ENCODE measurements at regions not wholly inside any gene's neighbourhood (a gene's known extent, or its start where the extent isn't known, plus 50 kb on each side); places are given as distances from the start of the nearest gene placed in this dataset.

DNA sequence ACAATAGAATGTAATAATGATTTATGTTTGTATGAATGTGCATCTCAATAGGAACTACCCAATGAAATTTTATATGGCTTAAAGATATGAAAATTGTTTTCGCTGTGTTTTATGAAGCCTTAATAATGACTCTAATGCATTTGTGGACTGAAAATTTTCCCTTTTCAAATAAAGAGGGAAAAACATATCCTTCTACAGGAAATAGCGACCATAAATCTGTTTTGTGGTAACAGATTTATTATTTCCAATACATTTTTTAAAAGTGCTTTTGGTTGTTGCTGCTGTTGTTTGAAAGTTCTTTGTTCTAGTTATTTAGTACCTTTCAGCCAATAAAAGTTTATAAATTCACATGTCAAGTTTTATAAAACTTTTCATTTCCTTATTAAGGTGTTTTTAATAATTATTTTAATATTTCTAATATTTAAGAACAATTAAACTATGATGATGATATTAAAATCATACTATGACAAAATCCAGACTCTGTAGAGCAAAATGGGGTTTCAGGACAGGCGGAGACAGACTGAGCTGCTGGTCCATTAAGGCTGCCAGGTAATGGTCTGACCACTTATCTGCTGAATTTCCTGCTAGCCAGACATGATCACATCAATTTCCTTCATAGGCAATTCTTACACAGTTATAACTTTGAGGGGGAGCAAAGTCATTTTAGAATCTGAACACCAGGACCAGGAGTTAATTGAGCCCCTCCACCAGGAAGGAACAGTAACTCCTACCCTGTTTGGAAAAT is 65.7 kb upstream of the NEUROD1 start:
- in situ Hi-C loops (cut with HindIII; ENCODE audit: low sequenced_read_pairs) = no loop called here
- no peak overlapping the region for H3K4me3 ChIP-seq (ENCODE audit: low read depth, low read length)
- DNase-seq (ENCODE audit: low read depth) = no peak
- TF ChIP-seq, protein P1, sequence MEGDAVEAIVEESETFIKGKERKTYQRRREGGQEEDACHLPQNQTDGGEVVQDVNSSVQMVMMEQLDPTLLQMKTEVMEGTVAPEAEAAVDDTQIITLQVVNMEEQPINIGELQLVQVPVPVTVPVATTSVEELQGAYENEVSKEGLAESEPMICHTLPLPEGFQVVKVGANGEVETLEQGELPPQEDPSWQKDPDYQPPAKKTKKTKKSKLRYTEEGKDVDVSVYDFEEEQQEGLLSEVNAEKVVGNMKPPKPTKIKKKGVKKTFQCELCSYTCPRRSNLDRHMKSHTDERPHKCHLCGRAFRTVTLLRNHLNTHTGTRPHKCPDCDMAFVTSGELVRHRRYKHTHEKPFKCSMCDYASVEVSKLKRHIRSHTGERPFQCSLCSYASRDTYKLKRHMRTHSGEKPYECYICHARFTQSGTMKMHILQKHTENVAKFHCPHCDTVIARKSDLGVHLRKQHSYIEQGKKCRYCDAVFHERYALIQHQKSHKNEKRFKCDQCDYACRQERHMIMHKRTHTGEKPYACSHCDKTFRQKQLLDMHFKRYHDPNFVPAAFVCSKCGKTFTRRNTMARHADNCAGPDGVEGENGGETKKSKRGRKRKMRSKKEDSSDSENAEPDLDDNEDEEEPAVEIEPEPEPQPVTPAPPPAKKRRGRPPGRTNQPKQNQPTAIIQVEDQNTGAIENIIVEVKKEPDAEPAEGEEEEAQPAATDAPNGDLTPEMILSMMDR (IDR thresholded peaks at IDR 0.05; ENCODE audit: low read depth, low read length, missing control alignments) = no peak

DNA sequence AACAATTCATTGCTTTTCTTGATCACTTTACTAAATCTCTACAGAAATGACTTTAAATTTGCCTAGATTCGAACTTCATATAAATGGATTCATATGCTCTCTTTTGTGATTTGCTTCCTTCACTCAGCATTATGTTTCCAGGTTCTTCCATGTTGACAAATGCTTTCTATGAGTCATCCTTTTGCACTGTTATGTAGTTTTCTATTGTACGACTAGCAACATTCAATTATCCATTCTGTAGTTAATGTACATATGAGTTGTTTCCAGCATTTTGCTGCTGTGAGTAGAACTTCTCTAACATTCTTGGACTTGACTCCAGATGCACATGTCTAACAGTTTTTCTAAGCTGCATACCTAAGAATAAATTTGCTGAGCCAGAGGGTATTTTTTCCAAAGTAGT is 66.5 kb upstream of the NEUROD1 start:
- in situ Hi-C loops (cut with HindIII; ENCODE audit: low sequenced_read_pairs) = no loop called here
- TF ChIP-seq, protein P1 (IDR thresholded peaks at IDR 0.05; ENCODE audit: low read depth, low read length, missing control alignments) = no peak

DNA sequence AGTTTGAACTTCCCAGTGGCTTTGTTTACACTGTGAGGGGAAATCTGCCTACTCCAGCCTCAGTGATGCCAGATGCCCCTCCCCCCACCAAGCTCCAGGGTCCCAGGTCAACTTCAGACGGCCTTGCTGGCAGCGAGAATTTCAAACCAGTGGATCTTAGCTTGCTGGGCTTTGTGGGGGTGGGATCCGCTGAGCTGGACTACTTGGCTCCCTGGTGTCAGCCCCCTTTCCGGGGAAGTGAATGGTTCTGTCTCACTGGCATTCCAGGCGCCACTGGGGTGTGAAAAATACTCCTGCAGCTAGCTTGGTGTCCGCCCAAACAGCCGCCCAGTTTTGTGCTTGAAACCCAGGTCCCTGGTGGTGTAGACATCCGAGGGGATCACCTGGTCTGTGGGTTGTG is 70.0 kb upstream of the NEUROD1 start:
- DNase-seq (ENCODE audit: low read depth) = no peak
- TF ChIP-seq, protein P1 (IDR thresholded peaks at IDR 0.05; ENCODE audit: low read depth, low read length, missing control alignments) = no peak
- no peak overlapping the region for H3K4me3 ChIP-seq (ENCODE audit: low read depth, low read length)
- in situ Hi-C loops (cut with HindIII; ENCODE audit: low sequenced_read_pairs) = loop anchor here (25.0 kb wide), 2 partner anchors 137 to 337 kb away; partner anchors contain the start of gene ITPRID2

More for the DNA sequence above, 66.5 kb upstream of the NEUROD1 start:
- no peak overlapping the region for H3K4me3 ChIP-seq (ENCODE audit: low read depth, low read length)
- no peak for DNase-seq (ENCODE audit: low read depth)

DNA sequence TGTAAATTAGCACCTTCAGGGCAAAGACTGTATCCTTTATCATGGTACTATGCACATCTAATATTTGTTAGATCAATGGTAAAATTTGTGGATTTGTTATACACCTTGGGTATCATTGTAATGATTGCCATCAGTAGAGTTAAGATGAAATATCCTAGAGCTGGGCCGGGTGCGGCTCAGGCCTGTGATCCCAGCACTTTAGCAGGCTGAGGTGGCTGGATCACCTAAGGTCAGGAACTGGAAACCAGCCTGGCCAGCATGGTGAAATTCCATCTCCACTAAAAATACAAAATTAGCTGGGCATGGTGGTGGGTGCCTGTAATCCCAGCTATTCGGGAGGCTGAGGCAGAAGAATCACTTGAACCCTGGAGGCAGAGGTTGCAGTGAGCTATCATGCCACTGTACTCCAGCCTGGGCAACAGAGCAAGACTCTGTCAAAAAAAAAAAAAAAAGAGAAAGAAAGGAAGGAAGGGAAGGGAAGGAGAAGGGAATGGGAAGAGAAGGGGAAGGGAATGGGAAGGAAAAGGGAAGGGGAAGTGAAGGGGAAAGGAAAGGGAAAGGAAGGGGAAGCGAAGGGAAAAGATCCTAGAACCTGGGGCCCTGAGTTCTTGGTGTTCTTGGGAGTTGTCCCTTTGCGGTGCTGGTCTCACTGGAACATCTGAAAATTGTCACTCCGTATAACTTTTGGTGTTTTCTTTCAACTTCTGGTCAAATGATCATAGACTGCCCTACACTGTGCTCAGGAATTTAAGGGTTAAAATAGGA is 71.1 kb upstream of the NEUROD1 start:
- DNase-seq (ENCODE audit: low read depth) = no peak
- no peak overlapping the region for H3K4me3 ChIP-seq (ENCODE audit: low read depth, low read length)
- in situ Hi-C loops (cut with HindIII; ENCODE audit: low sequenced_read_pairs) = loop anchor here (25.0 kb wide), 2 partner anchors 136 to 336 kb away; partner anchors contain the start of gene ITPRID2
- TF ChIP-seq, protein P1 (IDR thresholded peaks at IDR 0.05; ENCODE audit: low read depth, low read length, missing control alignments) = no peak

DNA sequence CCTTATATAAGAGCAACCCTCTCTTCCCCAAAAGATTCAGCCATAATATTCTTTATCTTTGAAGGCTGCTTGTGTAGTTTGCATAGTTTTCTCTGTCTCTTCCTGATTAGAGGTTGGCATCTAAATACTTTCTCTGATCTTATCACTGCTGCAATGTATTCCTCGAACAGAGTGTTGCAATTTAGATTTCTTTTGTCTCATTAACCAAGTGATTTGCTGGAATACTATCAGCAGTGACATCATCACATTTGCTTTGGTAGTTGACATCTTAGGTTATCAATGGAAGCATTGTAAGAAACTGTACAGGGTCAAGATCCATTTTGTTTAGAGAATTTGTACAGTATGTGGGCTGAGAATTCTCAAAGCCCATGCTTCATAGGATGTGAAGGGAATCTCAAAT is 72.0 kb upstream of the NEUROD1 start:
- TF ChIP-seq, protein P1 (IDR thresholded peaks at IDR 0.05; ENCODE audit: low read depth, low read length, missing control alignments) = no peak
- in situ Hi-C loops (cut with HindIII; ENCODE audit: low sequenced_read_pairs) = loop anchor here (25.0 kb wide), 2 partner anchors 135 to 335 kb away; partner anchors contain the start of gene ITPRID2
- DNase-seq (ENCODE audit: low read depth) = no peak
- H3K4me3 ChIP-seq (ENCODE audit: low read depth, low read length) = no peak overlapping the region

DNA sequence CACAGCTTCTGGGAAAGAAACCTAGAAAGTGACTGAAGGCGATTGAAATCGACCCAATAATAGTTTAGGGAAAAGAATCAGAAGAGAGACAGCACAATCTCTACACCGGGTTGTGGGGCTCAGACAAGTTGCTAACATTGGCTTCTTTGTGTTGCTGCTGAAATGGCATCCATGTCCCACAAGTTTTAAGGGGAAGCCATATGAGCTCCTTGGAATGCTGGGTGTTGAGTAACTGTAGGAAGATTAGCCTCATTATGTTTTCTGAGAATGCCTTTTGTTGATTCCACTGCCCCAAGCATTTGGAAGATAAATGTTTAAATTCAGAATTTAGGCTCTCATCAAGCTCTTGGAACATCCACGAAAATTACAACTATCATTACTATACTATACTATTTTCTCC is 73.4 kb upstream of the NEUROD1 start:
- no peak overlapping the region for H3K4me3 ChIP-seq (ENCODE audit: low read depth, low read length)
- TF ChIP-seq, protein P1 (IDR thresholded peaks at IDR 0.05; ENCODE audit: low read depth, low read length, missing control alignments) = no peak
- in situ Hi-C loops (cut with HindIII; ENCODE audit: low sequenced_read_pairs) = loop anchor here (25.0 kb wide), 2 partner anchors 134 to 334 kb away; partner anchors contain the start of gene ITPRID2
- DNase-seq (ENCODE audit: low read depth) = no peak
